GM19328 (cell line): ENCODE measurements at regions not wholly inside any gene's neighbourhood (a gene's known extent, or its start where the extent isn't known, plus 50 kb on each side); places are given as distances from the start of the nearest gene placed in this dataset.

Experiments
- ATAC-seq: cut with Tn5 transposase; IDR thresholded peaks from one replicate; pipeline ENCODE4 v1.9.1; 2021; ENCODE audit warnings: mild to moderate bottlenecking, moderate library complexity; ENCODE audit not compliant: unreplicated experiment

GRCh38 chr1:219526074-219526473, 86.8 kb downstream of the ZC3H11B start:
- no peak for ATAC-seq

- ATAC-seq = no peak
Measured at GRCh38 chr1:219523411-219523810, 89.5 kb downstream of the ZC3H11B start.

- no peak for ATAC-seq
Measured at GRCh38 chr1:219521325-219521724, 91.6 kb downstream of the ZC3H11B start.

- no peak for ATAC-seq
Measured at GRCh38 chr1:219520241-219520640, 92.7 kb downstream of the ZC3H11B start.

- ATAC-seq = no peak
Measured at GRCh38 chr1:219518907-219519248, 94.0 kb downstream of the ZC3H11B start.

GRCh38 chr1:219518168-219518906, 94.6 kb downstream of the ZC3H11B start:
- no peak for ATAC-seq

GRCh38 chr1:219517031-219517430, 95.9 kb downstream of the ZC3H11B start:
- no peak for ATAC-seq

GRCh38 chr1:219514728-219515127, 98.2 kb downstream of the ZC3H11B start:
- no peak for ATAC-seq

GRCh38 chr1:219507437-219507836, 105.5 kb downstream of the ZC3H11B start:
- no peak for ATAC-seq

GRCh38 chr1:219506936-219507335, 106.0 kb downstream of the ZC3H11B start:
- no peak for ATAC-seq

- no peak for ATAC-seq
Measured at GRCh38 chr1:219506473-219506899, 106.4 kb downstream of the ZC3H11B start.

GRCh38 chr1:219505886-219506285, 107.0 kb downstream of the ZC3H11B start:
- no peak for ATAC-seq

- no peak for ATAC-seq
Measured at GRCh38 chr1:219503604-219504003, 109.3 kb downstream of the ZC3H11B start.

- no peak for ATAC-seq
Measured at GRCh38 chr1:219500327-219500897, 112.5 kb downstream of the ZC3H11B start.

- ATAC-seq = no peak
Measured at GRCh38 chr1:219498666-219499065, 114.2 kb downstream of the ZC3H11B start.

- no peak for ATAC-seq
Measured at GRCh38 chr1:219495737-219496408, 117.0 kb downstream of the ZC3H11B start.

GRCh38 chr1:219492717-219493116, 120.2 kb downstream of the ZC3H11B start:
- no peak for ATAC-seq

- ATAC-seq = no peak
Measured at GRCh38 chr1:219490566-219490965, 122.3 kb downstream of the ZC3H11B start.

GRCh38 chr1:219489636-219490035, 123.3 kb downstream of the ZC3H11B start:
- no peak for ATAC-seq

GRCh38 chr1:219488275-219488674, 124.6 kb downstream of the ZC3H11B start:
- ATAC-seq = no peak

- ATAC-seq = no peak
Measured at GRCh38 chr1:219483530-219483929, 129.4 kb downstream of the ZC3H11B start.

- ATAC-seq = no peak
Measured at GRCh38 chr1:219480011-219480410, 132.9 kb downstream of the ZC3H11B start.
